ENCODE measurements at regions not wholly inside any gene's neighbourhood (a gene's known extent, or its start where the extent isn't known, plus 50 kb on each side); places are given as distances from the start of the nearest gene placed in this dataset.

DNA sequence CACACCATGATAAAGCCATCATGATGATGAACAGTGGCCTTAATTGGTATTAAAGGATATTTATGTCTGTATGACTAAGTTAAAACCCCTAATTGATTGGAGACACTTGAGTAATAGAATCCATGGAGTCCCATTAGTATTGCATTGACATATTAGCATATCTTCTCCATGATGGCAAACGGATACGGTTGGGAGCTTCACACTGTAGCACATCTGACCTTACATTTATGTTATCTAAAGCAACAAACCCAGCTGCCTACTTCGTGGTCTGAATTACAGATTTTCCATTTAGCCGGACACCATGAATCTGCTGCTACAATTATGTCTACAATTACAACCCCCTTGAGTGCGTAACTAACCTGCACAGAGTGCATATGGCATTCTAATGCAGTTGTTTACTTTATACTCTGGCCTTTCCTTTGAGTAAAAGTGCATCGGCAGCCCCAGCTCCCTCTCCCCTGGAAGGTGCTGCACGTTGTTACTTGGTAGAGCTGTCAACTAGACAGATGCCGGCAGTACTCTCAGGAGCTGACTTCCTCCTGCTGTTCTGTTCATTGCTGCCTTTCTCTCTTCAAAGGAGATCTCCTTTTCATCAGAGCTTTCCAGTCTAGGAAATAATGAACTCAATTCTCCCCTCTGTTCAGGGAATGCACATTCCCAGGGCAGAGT lies 92.1 kb downstream of the LRRC30 start:
- TF ChIP-seq, protein P1, sequence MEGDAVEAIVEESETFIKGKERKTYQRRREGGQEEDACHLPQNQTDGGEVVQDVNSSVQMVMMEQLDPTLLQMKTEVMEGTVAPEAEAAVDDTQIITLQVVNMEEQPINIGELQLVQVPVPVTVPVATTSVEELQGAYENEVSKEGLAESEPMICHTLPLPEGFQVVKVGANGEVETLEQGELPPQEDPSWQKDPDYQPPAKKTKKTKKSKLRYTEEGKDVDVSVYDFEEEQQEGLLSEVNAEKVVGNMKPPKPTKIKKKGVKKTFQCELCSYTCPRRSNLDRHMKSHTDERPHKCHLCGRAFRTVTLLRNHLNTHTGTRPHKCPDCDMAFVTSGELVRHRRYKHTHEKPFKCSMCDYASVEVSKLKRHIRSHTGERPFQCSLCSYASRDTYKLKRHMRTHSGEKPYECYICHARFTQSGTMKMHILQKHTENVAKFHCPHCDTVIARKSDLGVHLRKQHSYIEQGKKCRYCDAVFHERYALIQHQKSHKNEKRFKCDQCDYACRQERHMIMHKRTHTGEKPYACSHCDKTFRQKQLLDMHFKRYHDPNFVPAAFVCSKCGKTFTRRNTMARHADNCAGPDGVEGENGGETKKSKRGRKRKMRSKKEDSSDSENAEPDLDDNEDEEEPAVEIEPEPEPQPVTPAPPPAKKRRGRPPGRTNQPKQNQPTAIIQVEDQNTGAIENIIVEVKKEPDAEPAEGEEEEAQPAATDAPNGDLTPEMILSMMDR (IDR thresholded peaks at IDR 0.05): no peak
- TF ChIP-seq EP300 (IDR thresholded peaks at IDR 0.05) (no peak), POLR2A (IDR thresholded peaks at IDR 0.05) (no peak), POLR2AphosphoS5 (IDR thresholded peaks at IDR 0.05) (no peak)

Measured in sigmoid colon (tissue), 4 donors.